ENCODE measurements at regions not wholly inside any gene's neighbourhood (a gene's known extent, or its start where the extent isn't known, plus 50 kb on each side); places are given as distances from the start of the nearest gene placed in this dataset.

DNA sequence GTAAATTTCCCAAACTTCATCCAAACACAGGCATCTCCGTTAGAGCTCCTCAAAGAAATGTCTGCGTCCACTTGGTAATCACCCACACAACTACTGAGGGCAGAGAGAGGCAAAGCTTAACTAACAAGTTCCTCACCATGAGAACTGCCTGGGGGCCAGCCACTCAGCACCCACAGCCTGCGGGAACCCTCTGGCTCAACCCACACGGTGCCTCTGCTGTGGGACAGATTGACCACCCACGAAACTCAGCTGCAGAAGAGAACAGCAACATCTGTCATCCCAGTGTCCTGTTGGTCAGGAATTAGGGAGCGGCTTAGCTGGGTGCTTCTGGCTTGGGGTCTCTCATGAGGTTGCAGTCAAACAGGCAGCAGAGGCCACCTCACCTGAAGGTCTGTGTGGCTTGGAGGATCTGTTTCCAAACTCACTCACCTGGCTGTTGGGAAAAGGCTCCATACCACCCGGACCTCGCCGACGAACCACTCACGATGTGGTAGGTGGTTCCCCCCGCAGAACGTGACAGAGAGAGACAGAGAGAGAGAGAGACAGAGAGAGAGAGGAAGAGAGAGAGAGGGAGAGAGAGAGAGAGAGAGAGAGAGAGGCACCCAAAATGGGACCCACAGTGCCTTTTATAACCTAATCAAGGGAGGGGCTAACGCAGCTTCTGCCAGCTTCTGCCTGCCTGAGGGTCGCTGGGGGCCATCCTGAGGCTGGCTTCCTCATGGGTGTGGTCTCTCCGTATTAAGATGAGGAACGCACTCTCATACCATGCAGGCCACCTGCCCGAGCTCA is 103.5 kb downstream of the OLFM1 start:
- TF ChIP-seq CTCF (IDR thresholded peaks at IDR 0.05; ENCODE audit: poor library complexity) = no peak
- TF ChIP-seq EZH2 (IDR thresholded peaks at IDR 0.05; ENCODE audit: borderline replicate concordance) = no peak
- no peak for TF ChIP-seq EZH2phosphoT487 (IDR thresholded peaks at IDR 0.05; ENCODE audit: low read depth, severe bottlenecking, unreplicated experiment)
